ENCODE measurements at regions not wholly inside any gene's neighbourhood (a gene's known extent, or its start where the extent isn't known, plus 50 kb on each side); places are given as distances from the start of the nearest gene placed in this dataset.

- no peak overlapping the region for H3K9ac ChIP-seq (ENCODE audit: insufficient read length, low read depth)
- no peak for DNase-seq (ENCODE audit: low read depth, low spot score)
- no peak for TF ChIP-seq SUZ12 (IDR thresholded peaks at IDR 0.05; ENCODE audit: extremely low read depth, insufficient read depth, insufficient read length)
- TF ChIP-seq YY1 (IDR thresholded peaks at IDR 0.05; ENCODE audit: insufficient read depth, insufficient read length), result no peak
- TF ChIP-seq ZNF274 (IDR thresholded peaks at IDR 0.05; ENCODE audit: low read depth, low read length), result no peak
- H3K9me3 ChIP-seq (ENCODE audit: insufficient read depth, low read length), result no peaks in the 10 kb centered on the region
- no peaks in the 10 kb centered on the region for H3K36me3 ChIP-seq (ENCODE audit: insufficient read depth, insufficient read length, low read length)
- H3K27me3 ChIP-seq (ENCODE audit: insufficient read depth, insufficient read length), result no peaks in the 10 kb centered on the region
- H3K4me1 ChIP-seq (ENCODE audit: insufficient read depth, insufficient read length), result no peaks in the 10 kb centered on the region
- no peak overlapping the region for H3K4me3 ChIP-seq (ENCODE audit: insufficient read length, low read depth)
Observed at GRCh38 chr13:93173654-93174053, 53.0 kb upstream of the GPC6 start.

- no peaks in the 10 kb centered on the region for H3K27me3 ChIP-seq (ENCODE audit: insufficient read depth, insufficient read length)
- H3K4me3 ChIP-seq (ENCODE audit: insufficient read length, low read depth), result no peak overlapping the region
- no peak overlapping the region for H3K9ac ChIP-seq (ENCODE audit: insufficient read length, low read depth)
- H3K9me3 ChIP-seq (ENCODE audit: insufficient read depth, low read length), result no peaks in the 10 kb centered on the region
- TF ChIP-seq ZNF274 (IDR thresholded peaks at IDR 0.05; ENCODE audit: low read depth, low read length), result no peak
- TF ChIP-seq SUZ12 (IDR thresholded peaks at IDR 0.05; ENCODE audit: extremely low read depth, insufficient read depth, insufficient read length), result no peak
- TF ChIP-seq YY1 (IDR thresholded peaks at IDR 0.05; ENCODE audit: insufficient read depth, insufficient read length), result no peak
- H3K4me1 ChIP-seq (ENCODE audit: insufficient read depth, insufficient read length), result no peaks in the 10 kb centered on the region
- DNase-seq (ENCODE audit: low read depth, low spot score), result no peak
- H3K36me3 ChIP-seq (ENCODE audit: insufficient read depth, insufficient read length, low read length), result no peaks in the 10 kb centered on the region
Observed at GRCh38 chr13:93174260-93174659, 52.3 kb upstream of the GPC6 start.
